ENCODE measurements at regions not wholly inside any gene's neighbourhood (a gene's known extent, or its start where the extent isn't known, plus 50 kb on each side); places are given as distances from the start of the nearest gene placed in this dataset.

DNA sequence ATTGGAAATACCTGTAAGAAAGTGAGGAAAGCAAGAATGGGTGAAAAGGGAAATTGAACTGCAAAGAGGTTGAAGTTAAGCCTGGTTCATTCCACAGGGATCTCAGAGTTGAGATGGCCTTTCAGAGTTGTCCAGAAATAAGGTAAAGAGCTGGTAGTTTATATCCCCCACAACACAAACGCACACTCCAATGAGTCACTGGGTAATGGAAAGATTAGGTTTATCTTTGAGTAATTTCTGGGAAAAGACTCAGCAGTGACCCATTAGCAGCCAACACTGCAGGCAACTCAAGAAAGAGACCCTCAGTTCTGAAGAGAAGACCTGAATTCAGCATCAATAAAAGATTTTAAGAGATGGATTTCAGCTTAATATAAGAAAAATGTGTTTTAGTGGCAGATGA lies 485.5 kb downstream of the PTPRC start:
- Histone ChIP-seq H3K36me3 (ENCODE audit: control insufficient read depth, insufficient read depth, low read length) (no peaks in the 10 kb centered on the region), H3K4me1 (ENCODE audit: control insufficient read depth, insufficient read depth, low read length) (no peaks in the 10 kb centered on the region), H3K4me3 (ENCODE audit: insufficient read depth, low read depth, low read length) (no peak overlapping the region), H3K27ac (ENCODE audit: insufficient read depth, low read depth, low read length, poor library complexity, severe bottlenecking) (no peak overlapping the region), H3K9me3 (ENCODE audit: control insufficient read depth, low read length) (no peaks in the 10 kb centered on the region), H3K27me3 (ENCODE audit: control insufficient read depth, insufficient read depth, low read length, poor library complexity, severe bottlenecking) (no peaks in the 10 kb centered on the region)
- 100% methylated on average over 1 of the region's 1 CpG for WGBS, 2 experiments

GRCh38 chr1:199129247-199129646 lies 490.4 kb downstream of the PTPRC start:
- Histone ChIP-seq H3K27ac (ENCODE audit: insufficient read depth, low read depth, low read length, poor library complexity, severe bottlenecking) (no peak overlapping the region), H3K36me3 (ENCODE audit: control insufficient read depth, insufficient read depth, low read length) (no peaks in the 10 kb centered on the region), H3K9me3 (ENCODE audit: control insufficient read depth, low read length) (no peaks in the 10 kb centered on the region), H3K27me3 (ENCODE audit: control insufficient read depth, insufficient read depth, low read length, poor library complexity, severe bottlenecking) (no peaks in the 10 kb centered on the region), H3K4me1 (ENCODE audit: control insufficient read depth, insufficient read depth, low read length) (no peaks in the 10 kb centered on the region), H3K4me3 (ENCODE audit: insufficient read depth, low read depth, low read length) (no peak overlapping the region)
- 100% methylated on average over 1 to 2 of the region's 2 CpGs for WGBS, 2 experiments

DNA sequence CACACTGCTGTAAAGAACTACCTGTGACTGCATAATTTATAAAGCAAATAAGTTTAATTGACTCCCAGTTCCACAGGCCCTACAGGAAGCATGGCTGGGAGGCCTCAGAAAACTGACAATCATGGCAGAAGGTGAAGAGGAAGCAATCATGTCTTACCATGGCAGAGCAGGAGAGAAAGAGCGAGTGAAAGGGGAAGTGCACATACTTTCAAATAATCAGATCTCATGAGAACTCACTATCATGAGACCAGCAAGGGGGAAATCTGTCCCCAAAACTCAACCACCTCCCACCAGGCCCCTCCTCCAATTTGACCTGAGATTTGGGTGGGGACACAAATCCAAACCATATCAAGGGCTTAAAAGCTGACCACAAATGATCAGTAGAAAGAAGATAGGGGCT lies 493.2 kb downstream of the PTPRC start:
- Histone ChIP-seq H3K4me1 (ENCODE audit: control insufficient read depth, insufficient read depth, low read length) (no peaks in the 10 kb centered on the region), H3K4me3 (ENCODE audit: insufficient read depth, low read depth, low read length) (no peak overlapping the region), H3K27me3 (ENCODE audit: control insufficient read depth, insufficient read depth, low read length, poor library complexity, severe bottlenecking) (no peaks in the 10 kb centered on the region), H3K9me3 (ENCODE audit: control insufficient read depth, low read length) (no peaks in the 10 kb centered on the region), H3K27ac (ENCODE audit: insufficient read depth, low read depth, low read length, poor library complexity, severe bottlenecking) (no peak overlapping the region), H3K36me3 (ENCODE audit: control insufficient read depth, insufficient read depth, low read length) (no peaks in the 10 kb centered on the region)
- WGBS, 2 experiments, result 80 to 100% methylated on average over 1 of the region's 1 CpG

DNA sequence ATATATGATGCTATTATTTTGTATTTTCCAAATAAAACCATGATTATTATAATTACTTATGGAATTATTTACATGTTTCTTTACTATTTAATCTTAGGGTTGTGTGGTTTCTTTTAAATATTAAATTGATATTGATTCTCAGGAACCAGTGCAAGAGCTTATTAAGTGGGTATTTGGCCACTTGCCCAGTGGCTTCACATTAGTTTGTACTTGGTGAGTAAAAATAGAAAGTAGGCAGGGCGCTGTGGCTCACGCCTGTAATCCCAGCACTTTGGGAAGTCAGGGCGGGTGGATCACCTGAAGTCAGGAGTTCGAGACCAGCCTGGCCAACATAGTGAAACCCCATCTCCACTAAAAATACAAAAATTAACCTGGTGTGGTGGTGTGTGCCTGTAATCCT lies 497.1 kb downstream of the PTPRC start:
- Histone ChIP-seq H3K27ac (ENCODE audit: insufficient read depth, low read depth, low read length, poor library complexity, severe bottlenecking) (no peak overlapping the region), H3K4me1 (ENCODE audit: control insufficient read depth, insufficient read depth, low read length) (no peaks in the 10 kb centered on the region), H3K9me3 (ENCODE audit: control insufficient read depth, low read length) (no peaks in the 10 kb centered on the region), H3K4me3 (ENCODE audit: insufficient read depth, low read depth, low read length) (no peak overlapping the region), H3K36me3 (ENCODE audit: control insufficient read depth, insufficient read depth, low read length) (no peaks in the 10 kb centered on the region), H3K27me3 (ENCODE audit: control insufficient read depth, insufficient read depth, low read length, poor library complexity, severe bottlenecking) (no peaks in the 10 kb centered on the region)
- WGBS, 2 experiments, result 91 to 100% methylated on average over 2 to 4 of the region's 4 CpGs

GRCh38 chr1:199138061-199138460 lies 499.2 kb downstream of the PTPRC start:
- Histone ChIP-seq H3K4me3 (ENCODE audit: insufficient read depth, low read depth, low read length) (no peak overlapping the region), H3K9me3 (ENCODE audit: control insufficient read depth, low read length) (no peaks in the 10 kb centered on the region), H3K4me1 (ENCODE audit: control insufficient read depth, insufficient read depth, low read length) (no peaks in the 10 kb centered on the region), H3K27me3 (ENCODE audit: control insufficient read depth, insufficient read depth, low read length, poor library complexity, severe bottlenecking) (no peaks in the 10 kb centered on the region), H3K36me3 (ENCODE audit: control insufficient read depth, insufficient read depth, low read length) (no peaks in the 10 kb centered on the region), H3K27ac (ENCODE audit: insufficient read depth, low read depth, low read length, poor library complexity, severe bottlenecking) (no peak overlapping the region)
- WGBS, 2 experiments, result 88 to 92% methylated on average over 1 of the region's 1 CpG

DNA sequence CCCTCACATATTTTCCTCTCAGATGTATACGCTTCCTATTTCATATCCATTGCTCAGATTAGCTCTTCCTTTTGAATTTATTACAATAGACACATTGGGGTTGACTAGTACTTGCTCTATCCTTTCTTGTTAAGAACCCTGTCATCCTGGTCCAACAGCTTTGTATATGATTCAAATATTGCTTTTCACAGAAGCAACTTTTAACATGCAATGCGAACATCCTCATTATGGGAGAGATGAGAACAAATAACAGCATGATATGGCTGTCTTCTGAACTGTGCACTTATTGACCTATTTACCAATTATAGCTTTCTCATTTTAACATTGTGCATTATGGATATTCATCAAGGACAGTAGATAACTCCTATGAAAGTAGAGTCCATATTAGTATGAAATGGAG lies 510.8 kb downstream of the PTPRC start:
- Histone ChIP-seq H3K9me3 (ENCODE audit: control insufficient read depth, low read length) (no peaks in the 10 kb centered on the region), H3K4me1 (ENCODE audit: control insufficient read depth, insufficient read depth, low read length) (no peaks in the 10 kb centered on the region), H3K36me3 (ENCODE audit: control insufficient read depth, insufficient read depth, low read length) (no peaks in the 10 kb centered on the region), H3K27me3 (ENCODE audit: control insufficient read depth, insufficient read depth, low read length, poor library complexity, severe bottlenecking) (no peaks in the 10 kb centered on the region), H3K4me3 (ENCODE audit: insufficient read depth, low read depth, low read length) (no peak overlapping the region), H3K27ac (ENCODE audit: insufficient read depth, low read depth, low read length, poor library complexity, severe bottlenecking) (no peak overlapping the region)
- WGBS, 2 experiments, result 92 to 96% methylated on average over 2 of the region's 2 CpGs

GRCh38 chr1:199150756-199151155 lies 511.9 kb downstream of the PTPRC start:
- Histone ChIP-seq H3K9me3 (ENCODE audit: control insufficient read depth, low read length) (no peaks in the 10 kb centered on the region), H3K4me3 (ENCODE audit: insufficient read depth, low read depth, low read length) (no peak overlapping the region), H3K27ac (ENCODE audit: insufficient read depth, low read depth, low read length, poor library complexity, severe bottlenecking) (no peak overlapping the region), H3K4me1 (ENCODE audit: control insufficient read depth, insufficient read depth, low read length) (no peaks in the 10 kb centered on the region), H3K36me3 (ENCODE audit: control insufficient read depth, insufficient read depth, low read length) (no peaks in the 10 kb centered on the region), H3K27me3 (ENCODE audit: control insufficient read depth, insufficient read depth, low read length, poor library complexity, severe bottlenecking) (no peaks in the 10 kb centered on the region)
- WGBS, 2 experiments, result no CpG with 5 or more reads among the region's 1 CpG

- Histone ChIP-seq H3K4me3 (ENCODE audit: insufficient read depth, low read depth, low read length) (no peak overlapping the region), H3K27ac (ENCODE audit: insufficient read depth, low read depth, low read length, poor library complexity, severe bottlenecking) (no peak overlapping the region), H3K27me3 (ENCODE audit: control insufficient read depth, insufficient read depth, low read length, poor library complexity, severe bottlenecking) (no peaks in the 10 kb centered on the region), H3K4me1 (ENCODE audit: control insufficient read depth, insufficient read depth, low read length) (no peaks in the 10 kb centered on the region), H3K36me3 (ENCODE audit: control insufficient read depth, insufficient read depth, low read length) (no peaks in the 10 kb centered on the region), H3K9me3 (ENCODE audit: control insufficient read depth, low read length) (no peaks in the 10 kb centered on the region)
- WGBS, 2 experiments, result 80 to 83% methylated on average over 5 to 6 of the region's 6 CpGs
These were observed 513.0 kb downstream of the PTPRC start for GRCh38 chr1:199151634-199152425.

DNA sequence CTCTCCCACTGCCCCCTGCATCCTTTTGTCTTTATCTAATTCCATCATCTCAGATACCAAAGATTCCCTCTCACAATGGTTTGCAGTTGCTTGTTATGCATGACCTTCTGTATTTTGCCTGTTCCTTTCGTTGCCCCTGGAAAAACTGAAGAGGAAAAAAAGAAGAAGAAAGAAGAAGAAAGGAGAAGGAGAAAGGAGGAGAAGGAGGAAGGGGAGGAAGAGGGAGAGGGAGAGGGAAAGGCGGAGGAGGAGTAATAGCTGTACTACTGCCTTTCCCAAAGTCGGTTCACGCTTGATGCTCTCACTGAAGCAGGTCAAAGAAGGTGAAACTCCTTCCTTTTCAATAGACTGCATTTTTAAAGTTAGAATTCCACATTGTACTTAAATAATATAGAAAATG lies 513.8 kb downstream of the PTPRC start:
- WGBS, 2 experiments, result 56 to 70% methylated on average over 4 of the region's 4 CpGs
- no peaks in the 10 kb centered on the region for H3K9me3 ChIP-seq (ENCODE audit: control insufficient read depth, low read length)
- no peaks in the 10 kb centered on the region for H3K27me3 ChIP-seq (ENCODE audit: control insufficient read depth, insufficient read depth, low read length, poor library complexity, severe bottlenecking)
- H3K4me3 ChIP-seq (ENCODE audit: insufficient read depth, low read depth, low read length), result no peak overlapping the region
- H3K27ac ChIP-seq (ENCODE audit: insufficient read depth, low read depth, low read length, poor library complexity, severe bottlenecking), result no peak overlapping the region
- H3K36me3 ChIP-seq (ENCODE audit: control insufficient read depth, insufficient read depth, low read length), result no peaks in the 10 kb centered on the region
- no peaks in the 10 kb centered on the region for H3K4me1 ChIP-seq (ENCODE audit: control insufficient read depth, insufficient read depth, low read length)

DNA sequence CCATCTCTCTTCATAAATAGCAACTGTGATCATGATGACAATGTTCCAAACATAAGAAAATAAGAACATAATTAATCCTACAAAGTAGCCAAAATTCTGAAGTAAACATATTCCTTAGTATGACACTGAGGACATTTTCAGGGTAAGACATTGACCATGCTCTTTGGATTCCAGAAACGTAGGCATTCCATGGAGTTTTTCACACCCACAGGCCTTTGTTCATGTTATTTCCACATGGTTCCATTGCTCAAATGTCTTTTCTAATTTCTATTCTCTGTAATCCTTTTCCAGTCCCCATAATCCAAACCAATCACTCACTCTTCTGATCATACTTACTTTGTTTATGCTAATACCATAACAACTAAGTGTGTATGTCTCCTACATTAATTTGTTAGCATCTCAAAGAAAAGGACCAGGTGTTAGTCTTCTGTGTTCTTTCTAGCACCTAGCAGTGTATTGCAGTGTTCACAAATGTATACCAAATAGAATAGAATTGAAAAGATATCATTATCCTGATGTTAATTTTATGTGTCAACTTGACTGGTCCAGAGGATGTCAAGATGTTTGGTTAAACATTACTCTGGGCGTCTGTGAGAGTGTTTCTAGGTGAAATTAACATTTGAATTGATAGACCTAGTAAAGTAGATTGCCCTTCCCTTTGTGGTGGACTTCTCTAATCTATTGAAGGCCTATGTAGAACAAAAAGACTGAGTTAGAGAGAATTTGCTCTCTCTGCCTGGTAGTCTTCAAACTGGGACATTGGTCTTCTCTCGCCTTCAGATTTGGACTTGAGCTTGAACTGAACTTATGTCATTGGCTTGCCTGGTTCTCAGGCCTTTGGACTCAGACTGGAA lies 516.6 kb downstream of the PTPRC start:
- 70 to 74% methylated on average over 3 of the region's 3 CpGs for WGBS, 2 experiments

More for the DNA sequence above, 516.6 kb downstream of the PTPRC start:
- Histone ChIP-seq H3K36me3 (ENCODE audit: control insufficient read depth, insufficient read depth, low read length) (no peaks in the 10 kb centered on the region), H3K4me1 (ENCODE audit: control insufficient read depth, insufficient read depth, low read length) (no peaks in the 10 kb centered on the region), H3K27me3 (ENCODE audit: control insufficient read depth, insufficient read depth, low read length, poor library complexity, severe bottlenecking) (no peaks in the 10 kb centered on the region), H3K27ac (ENCODE audit: insufficient read depth, low read depth, low read length, poor library complexity, severe bottlenecking) (no peak overlapping the region), H3K4me3 (ENCODE audit: insufficient read depth, low read depth, low read length) (no peak overlapping the region), H3K9me3 (ENCODE audit: control insufficient read depth, low read length) (no peaks in the 10 kb centered on the region)

All from ectodermal cell (in vitro differentiated cells).